ENCODE measurements at regions not wholly inside any gene's neighbourhood (a gene's known extent, or its start where the extent isn't known, plus 50 kb on each side); places are given as distances from the start of the nearest gene placed in this dataset.

GRCh38 chr10:90328459-90328858, 529.4 kb downstream of the HTR7 start:
- DNase-seq (ENCODE audit: low read depth) = no peak

GRCh38 chr10:90328896-90329295, 528.9 kb downstream of the HTR7 start:
- DNase-seq (ENCODE audit: low read depth) = no peak

- no peak for DNase-seq (ENCODE audit: low read depth)
Measured at GRCh38 chr10:90337316-90337715, 520.5 kb downstream of the HTR7 start.

DNA sequence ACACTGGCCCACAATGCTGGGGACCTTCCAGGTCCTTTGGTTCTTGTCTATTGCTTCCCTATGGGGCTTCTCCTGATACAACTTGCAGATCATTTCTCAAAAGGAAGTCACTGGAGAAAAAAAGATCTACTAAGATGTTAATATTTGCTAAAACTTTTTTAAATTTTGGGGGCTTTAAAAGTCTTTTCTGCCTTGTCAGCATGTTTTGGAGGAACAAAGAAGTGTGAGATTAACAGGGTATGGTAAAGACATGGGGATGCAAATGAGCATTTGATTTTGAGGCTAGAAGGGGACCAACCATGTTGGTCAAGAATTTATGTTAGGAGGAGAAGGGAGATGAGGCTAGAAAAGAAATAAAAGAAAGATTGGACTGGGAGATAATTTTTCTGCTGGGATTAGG, 515.4 kb downstream of the HTR7 start:
- DNase-seq (ENCODE audit: low read depth) = no peak

GRCh38 chr10:90344226-90344625, 513.6 kb downstream of the HTR7 start:
- no peak for DNase-seq (ENCODE audit: low read depth)

DNA sequence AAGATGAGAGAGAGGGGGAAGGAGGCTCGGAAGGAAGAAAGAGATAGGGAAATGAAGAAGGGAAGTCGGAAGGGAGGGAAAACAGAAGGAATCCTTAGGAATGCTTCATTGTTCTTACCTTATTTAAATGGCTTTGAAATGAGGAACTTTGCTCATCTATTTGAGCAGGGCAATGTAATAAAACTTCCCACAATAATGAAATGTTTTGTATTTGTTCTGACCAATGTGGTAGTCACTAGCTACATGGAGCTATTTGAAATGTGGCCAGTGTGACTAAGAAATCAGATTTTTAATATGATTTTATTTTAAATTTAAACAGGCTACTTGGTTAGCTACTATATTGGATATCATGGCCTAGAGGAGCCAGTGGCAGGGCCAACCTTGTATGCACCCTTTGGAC, 510.6 kb downstream of the HTR7 start:
- no peak for DNase-seq (ENCODE audit: low read depth)

GRCh38 chr10:90350122-90350521, 507.7 kb downstream of the HTR7 start:
- no peak for DNase-seq (ENCODE audit: low read depth)

GRCh38 chr10:90352288-90352687, 505.6 kb downstream of the HTR7 start:
- DNase-seq (ENCODE audit: low read depth) = no peak

GRCh38 chr10:90354914-90355313, 502.9 kb downstream of the HTR7 start:
- no peak for DNase-seq (ENCODE audit: low read depth)

- no peak for DNase-seq (ENCODE audit: low read depth)
Measured at GRCh38 chr10:90363799-90364483, 493.9 kb downstream of the HTR7 start.

DNA sequence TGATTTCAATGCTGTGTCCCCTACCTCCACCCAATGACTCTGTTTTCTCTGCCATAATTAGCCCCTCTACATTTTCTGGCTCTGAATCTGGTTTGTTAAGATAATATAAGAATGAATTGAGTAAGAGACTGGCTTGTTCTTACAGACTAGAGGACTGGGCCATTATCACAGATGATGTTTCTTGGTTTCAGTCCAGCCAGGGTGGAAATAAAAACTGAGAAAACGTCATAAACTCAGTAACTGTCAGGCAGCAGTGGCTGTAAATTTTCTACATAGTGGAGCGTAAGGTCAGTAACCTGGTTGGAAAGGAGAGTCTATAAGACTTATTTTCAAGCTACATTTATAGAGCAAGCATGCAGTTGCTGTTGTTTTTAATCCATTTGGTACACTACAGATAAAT, 485.4 kb downstream of the HTR7 start:
- DNase-seq (ENCODE audit: low read depth) = no peak

DNA sequence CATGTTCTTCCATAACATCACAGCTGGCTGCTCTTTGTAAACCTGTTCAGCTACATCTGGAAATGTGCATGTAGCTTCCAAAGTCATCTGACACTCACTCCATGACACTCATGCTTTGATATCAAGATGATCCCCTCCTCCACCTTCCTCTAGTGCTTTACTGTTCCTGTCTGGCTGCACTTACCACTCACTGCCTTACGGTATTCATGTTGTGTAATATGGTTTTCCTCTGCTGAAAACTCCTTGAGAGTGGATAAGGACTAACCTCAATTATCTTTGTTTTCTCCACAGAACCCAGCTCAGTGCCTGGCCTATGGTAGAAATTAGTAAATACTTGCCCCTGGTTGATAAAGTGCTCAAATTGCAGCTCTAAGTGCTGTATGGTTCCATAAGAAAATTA, 483.9 kb downstream of the HTR7 start:
- no peak for DNase-seq (ENCODE audit: low read depth)

DNA sequence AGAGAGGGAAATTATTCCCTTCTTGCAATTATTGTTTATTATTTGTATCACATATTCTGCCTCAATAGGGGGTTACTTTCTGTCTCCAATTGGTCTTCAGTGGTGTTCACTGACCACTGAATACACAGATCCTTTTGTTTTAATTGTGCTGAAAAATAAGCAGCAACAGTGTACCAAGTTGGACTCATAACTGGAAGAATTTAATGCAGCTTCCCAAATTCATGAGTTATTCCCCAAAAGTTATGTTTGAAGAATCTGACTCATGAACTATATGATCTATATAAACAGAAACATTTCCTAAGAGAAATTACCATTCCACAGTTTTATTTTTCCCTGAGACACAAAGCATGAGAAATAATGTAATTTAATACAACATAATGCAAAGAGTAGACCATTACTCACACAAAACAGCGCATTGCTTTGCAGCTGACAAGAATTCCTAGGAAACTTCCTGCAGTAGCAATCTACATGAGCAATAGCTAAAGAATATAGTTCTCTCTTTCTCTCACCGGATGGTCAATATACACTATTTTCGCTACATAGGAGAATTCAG, 479.2 kb downstream of the HTR7 start:
- DNase-seq (ENCODE audit: low read depth) = no peak

DNA sequence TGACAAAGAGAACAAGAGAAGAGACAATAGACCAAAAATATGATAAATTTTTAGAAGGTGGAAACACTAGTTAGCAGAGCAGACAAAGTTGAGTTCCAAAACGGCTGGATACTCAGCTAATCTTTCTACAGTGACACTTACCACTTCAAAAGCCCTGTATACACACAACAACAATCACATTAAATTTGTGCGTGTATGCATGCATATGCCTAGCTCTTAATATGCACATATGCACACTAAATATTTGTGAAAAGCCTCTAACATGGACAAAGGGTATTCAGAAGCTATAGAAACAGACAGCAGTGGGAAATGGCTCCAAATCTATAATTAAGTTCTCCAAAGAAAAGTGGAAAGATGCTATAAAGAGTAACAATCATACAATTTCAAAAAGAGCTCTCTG, 476.4 kb downstream of the HTR7 start:
- DNase-seq (ENCODE audit: low read depth) = no peak

DNA sequence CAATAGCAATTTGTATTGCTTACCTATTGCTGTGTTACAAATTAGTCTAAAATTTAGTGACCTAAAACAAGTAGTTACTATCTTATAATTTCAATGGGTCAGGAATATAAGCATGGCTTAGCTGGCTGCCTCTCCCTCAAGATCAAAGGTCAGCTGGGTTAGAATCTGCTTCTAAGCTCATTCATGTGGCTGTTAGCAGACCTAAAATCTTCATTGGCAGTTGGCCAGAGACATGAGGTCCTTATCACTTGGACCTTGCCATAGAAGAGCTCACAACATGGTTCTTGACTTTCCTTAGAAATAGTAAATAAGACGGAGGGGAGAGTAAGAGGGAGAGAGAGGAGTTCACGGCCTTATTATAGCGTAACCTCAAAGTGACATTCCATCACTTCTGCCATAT, 468.0 kb downstream of the HTR7 start:
- no peak for DNase-seq (ENCODE audit: low read depth)

DNA sequence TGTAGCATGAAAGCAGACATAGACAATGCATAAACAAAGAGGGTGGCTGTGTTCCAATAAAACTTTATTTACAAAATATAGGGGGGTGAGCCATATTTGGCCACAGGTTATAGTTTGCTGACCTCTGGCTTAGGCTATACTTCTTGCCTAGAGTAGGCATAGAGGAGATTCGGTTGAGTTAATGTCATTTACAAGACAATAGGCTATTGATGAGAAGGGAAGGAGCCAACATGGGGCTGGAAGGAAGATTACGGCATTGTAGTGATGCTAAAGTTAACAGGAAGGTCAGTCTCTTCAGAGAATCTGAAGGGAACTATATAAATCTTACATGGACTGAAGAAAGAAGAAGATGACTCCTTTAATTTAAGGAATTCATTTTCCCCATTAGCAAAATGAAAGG, 463.5 kb downstream of the HTR7 start:
- DNase-seq (ENCODE audit: low read depth) = no peak

GRCh38 chr10:90396721-90397120, 461.1 kb downstream of the HTR7 start:
- DNase-seq (ENCODE audit: low read depth) = no peak

DNA sequence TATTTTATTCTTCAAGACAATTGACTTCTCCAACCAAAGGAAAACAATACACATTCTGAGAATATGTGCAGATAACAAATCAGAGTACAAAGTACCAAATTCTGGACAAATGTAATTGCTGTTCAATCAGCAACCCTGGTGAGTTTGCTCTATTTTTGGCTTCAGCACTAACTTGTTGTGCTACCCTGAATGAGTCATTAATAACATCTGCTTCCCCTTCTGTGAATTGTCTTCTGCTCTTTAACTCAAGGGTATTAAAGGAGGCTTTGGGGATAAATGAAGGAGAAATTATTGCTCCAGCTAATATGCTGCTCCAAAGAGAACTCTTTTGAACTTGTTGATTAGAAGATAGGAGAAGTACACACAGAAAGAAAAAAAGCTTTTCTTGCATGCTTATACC, 459.3 kb downstream of the HTR7 start:
- no peak for DNase-seq (ENCODE audit: low read depth)

GRCh38 chr10:90399782-90400181, 458.1 kb downstream of the HTR7 start:
- no peak for DNase-seq (ENCODE audit: low read depth)

DNA sequence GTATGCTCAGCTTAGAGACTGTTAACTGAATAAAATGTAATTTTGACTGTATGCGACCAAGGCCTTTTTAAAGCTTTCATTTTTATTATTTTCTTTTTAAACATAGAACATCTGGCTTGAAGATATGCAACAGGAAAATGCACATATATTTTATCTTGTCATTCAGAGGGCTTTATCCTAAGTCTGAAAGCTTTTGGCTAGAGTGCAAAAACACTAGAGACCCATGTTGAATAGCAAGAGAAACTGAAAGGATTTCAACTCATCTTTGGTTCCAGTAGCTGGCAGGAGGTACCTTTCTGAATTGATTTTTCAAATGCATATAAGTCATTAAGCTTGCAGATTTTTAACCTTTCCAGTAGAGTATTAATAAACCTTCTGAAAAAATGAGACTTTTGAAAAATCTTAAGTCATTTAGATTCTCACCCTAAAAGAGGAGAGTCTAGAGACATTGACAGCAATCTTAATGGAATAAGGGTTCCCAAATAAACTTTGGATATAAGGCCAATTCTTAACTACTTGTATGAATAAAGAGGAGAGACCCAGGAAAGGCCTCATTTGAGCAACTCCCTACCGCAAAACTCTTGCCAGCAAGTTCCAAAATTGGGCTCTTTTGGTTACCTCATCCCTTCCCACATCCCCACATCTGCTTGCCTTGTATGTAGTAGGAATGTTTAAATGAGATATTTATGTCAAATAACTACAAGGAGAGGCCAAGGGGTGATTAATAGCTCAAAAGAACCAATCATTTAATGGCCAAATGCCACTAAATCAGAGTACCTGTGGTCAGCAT, 454.4 kb downstream of the HTR7 start:
- no peak for DNase-seq (ENCODE audit: low read depth)

GRCh38 chr10:90407131-90407530, 450.7 kb downstream of the HTR7 start:
- no peak for DNase-seq (ENCODE audit: low read depth)

DNA sequence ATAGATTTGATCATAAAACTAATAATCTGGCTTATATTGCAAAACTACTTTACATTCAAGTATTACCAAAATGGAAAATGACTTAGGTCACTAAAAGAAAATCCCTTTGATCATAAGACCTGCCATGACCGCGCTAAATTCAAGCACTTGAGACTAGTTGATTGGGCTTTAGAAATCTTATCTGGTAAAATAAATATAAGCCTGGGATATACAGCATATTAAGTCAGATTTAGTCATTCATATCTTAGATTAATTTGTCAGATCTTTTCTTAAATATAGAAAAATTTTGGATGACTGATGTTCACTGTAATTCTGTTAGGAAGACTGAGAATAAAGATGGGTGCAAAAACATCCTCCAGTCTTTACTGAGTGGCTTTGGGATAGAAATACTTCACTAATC, 450.0 kb downstream of the HTR7 start:
- no peak for DNase-seq (ENCODE audit: low read depth)

DNA sequence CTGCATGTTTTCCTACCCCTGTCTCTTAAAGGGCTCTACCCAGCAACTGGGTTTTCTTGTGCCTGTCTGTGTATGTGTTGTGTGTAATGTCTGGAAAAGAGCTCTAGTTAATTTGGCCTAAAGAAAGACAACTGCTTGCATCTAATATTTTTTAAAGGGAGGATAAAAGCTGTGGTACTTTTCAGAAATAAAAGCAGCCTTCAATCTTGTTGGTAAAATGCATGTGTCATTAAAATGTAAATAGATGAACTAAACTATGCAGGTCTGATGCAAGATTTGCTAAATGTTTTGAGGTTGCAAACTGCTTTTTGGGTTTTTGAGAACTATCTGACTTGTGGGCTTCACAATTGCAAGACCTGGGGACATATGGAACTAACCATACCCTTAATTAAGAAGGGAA, 445.3 kb downstream of the HTR7 start:
- DNase-seq (ENCODE audit: low read depth) = no peak

DNA sequence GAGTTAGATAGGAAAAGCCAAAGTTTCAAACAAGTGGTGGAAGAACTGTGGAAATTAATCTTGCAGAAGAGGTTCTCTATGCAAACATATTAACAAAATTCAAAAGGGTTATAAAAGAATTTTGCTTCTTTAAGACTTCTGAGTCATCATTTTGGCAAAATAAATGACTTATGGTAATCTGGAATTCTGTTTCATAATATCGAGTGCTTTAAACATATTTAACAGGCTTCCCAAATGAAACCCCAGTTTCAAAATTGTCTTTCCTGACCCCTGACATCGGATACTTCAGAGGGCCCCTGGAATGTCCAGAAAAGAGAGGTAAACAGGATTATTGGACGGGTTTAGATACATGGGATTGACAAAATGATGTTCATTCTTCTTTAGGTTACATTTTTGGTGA, 444.6 kb downstream of the HTR7 start:
- DNase-seq (ENCODE audit: low read depth) = no peak
